Neuronal stem cell (in vitro differentiated cells): ENCODE measurements at regions not wholly inside any gene's neighbourhood (a gene's known extent, or its start where the extent isn't known, plus 50 kb on each side); places are given as distances from the start of the nearest gene placed in this dataset.

Source experiments
- DNase-seq: peaks from one replicate; pipeline ENCODE4 v3.0.0-alpha.2; 2013; ENCODE audit warnings: low spot score
- H2AFZ ChIP-seq: one replicate; pipeline ENCODE4 v1.6.1; 2013; ENCODE audit warnings: mild to moderate bottlenecking, low read length, inconsistent platforms
- H2AK5ac ChIP-seq: 2 replicates; pipeline ENCODE4 v1.6.1; 2013; ENCODE audit warnings: low read depth, mild to moderate bottlenecking, inconsistent platforms, low read length, moderate library complexity, mixed read lengths
- H2BK120ac ChIP-seq: 2 replicates; pipeline ENCODE4 v1.6.1; 2013; ENCODE audit warnings: low read depth, mild to moderate bottlenecking, inconsistent platforms, low read length, moderate library complexity, mixed read lengths
- H2BK12ac ChIP-seq: one replicate; pipeline ENCODE4 v1.6.1; 2013; ENCODE audit warnings: low read length, inconsistent platforms
- H2BK15ac ChIP-seq: 2 replicates; pipeline ENCODE4 v1.6.1; 2013; ENCODE audit warnings: mild to moderate bottlenecking, low read length, inconsistent platforms, mixed read lengths
- H2BK5ac ChIP-seq: one replicate; pipeline ENCODE4 v1.6.1; 2013; ENCODE audit warnings: inconsistent platforms, mild to moderate bottlenecking, low read length, moderate library complexity
- H3K14ac ChIP-seq: one replicate; pipeline ENCODE4 v1.6.1; 2013; ENCODE audit warnings: low read length, inconsistent platforms
- H3K18ac ChIP-seq: 2 replicates; pipeline ENCODE4 v1.6.1; 2013; ENCODE audit warnings: low read length, inconsistent platforms
- H3K23ac ChIP-seq: 2 replicates; pipeline ENCODE4 v1.6.1; 2013; ENCODE audit warnings: low read depth, mild to moderate bottlenecking, mixed read lengths, low read length, inconsistent platforms; ENCODE audit not compliant: poor library complexity
- H3K27ac ChIP-seq: replicated peaks from 3 replicates; pipeline ENCODE4 v1.5.1; 2013; ENCODE audit warnings: low read length, inconsistent platforms
- H3K27me3 ChIP-seq, 3 experiments: 2 replicates each; pipeline ENCODE4 v1.6.1; 2013; ENCODE audit warnings: low read length in 3 of 3, mild to moderate bottlenecking in 2 of 3, inconsistent platforms in 1 of 3, low read depth in 1 of 3, mixed read lengths in 1 of 3, moderate library complexity in 1 of 3; ENCODE audit not compliant: control insufficient read depth in 3 of 3, insufficient read depth in 3 of 3
- H3K36me3 ChIP-seq, 2 donors: replicated peaks in 1 of 2; 2 replicates each; pipeline ENCODE4 v1.6.1; 2013; ENCODE audit warnings: low read length in 2 of 2; ENCODE audit not compliant: control insufficient read depth in 2 of 2, insufficient read depth in 2 of 2
- H3K4ac ChIP-seq: 2 replicates; pipeline ENCODE4 v1.6.1; 2013; ENCODE audit warnings: inconsistent platforms, mild to moderate bottlenecking, low read length, moderate library complexity
- H3K4me1 ChIP-seq, 2 donors: 1 replicate in 1 of 2; 2 replicates in 1 of 2; pipeline ENCODE4 v1.6.1; 2013; ENCODE audit warnings: low read length in 2 of 2, low read depth in 1 of 2; ENCODE audit not compliant: control insufficient read depth in 2 of 2, insufficient read depth in 1 of 2
- H3K4me2 ChIP-seq: one replicate; pipeline ENCODE4 v1.6.1; 2013; ENCODE audit warnings: mild to moderate bottlenecking, low read length, inconsistent platforms; ENCODE audit not compliant: insufficient read depth, poor library complexity, severe bottlenecking
- H3K4me3 ChIP-seq, 2 donors: 2 replicates each; pipeline ENCODE4 v1.5.1; 2013; ENCODE audit warnings: low read length in 2 of 2, mild to moderate bottlenecking in 2 of 2, inconsistent platforms in 1 of 2, moderate library complexity in 1 of 2
- H3K79me1 ChIP-seq: one replicate; pipeline ENCODE4 v1.6.1; 2013; ENCODE audit warnings: low read depth, mild to moderate bottlenecking, inconsistent platforms, low read length, moderate library complexity
- H3K9ac ChIP-seq: one replicate; pipeline ENCODE4 v1.6.1; 2013; ENCODE audit warnings: mild to moderate bottlenecking, low read depth, low read length, inconsistent platforms; ENCODE audit not compliant: poor library complexity
- H3K9me3 ChIP-seq, 2 donors: replicated peaks in 1 of 2; 2 replicates each; pipeline versions ENCODE3 to v1.6.1; 2013; ENCODE audit warnings: low read length in 2 of 2, mild to moderate bottlenecking in 2 of 2, inconsistent platforms in 1 of 2, low read depth in 1 of 2, mixed read lengths in 1 of 2, moderate library complexity in 1 of 2; ENCODE audit not compliant: control insufficient read depth in 2 of 2, insufficient read depth in 1 of 2
- H4K8ac ChIP-seq: one replicate; pipeline ENCODE4 v1.6.1; 2013; ENCODE audit warnings: low read depth, mild to moderate bottlenecking, inconsistent platforms, low read length, moderate library complexity
- H4K91ac ChIP-seq: one replicate; pipeline ENCODE4 v1.6.1; 2013; ENCODE audit warnings: low read length, low read depth, mild to moderate bottlenecking, inconsistent platforms; ENCODE audit not compliant: poor library complexity
- WGBS, 2 donors: extraction: QIAGEN DNeasy Blood & Tissue Kit; methylation state at CpG; one replicate each; pipeline ENCODE4 v1.1.7; 2013; ENCODE audit warnings: missing lambda C conversion rate in 2 of 2, mixed read lengths in 1 of 2; ENCODE audit not compliant: insufficient read length in 2 of 2, insufficient replicate concordance in 1 of 2; ENCODE audit errors: extremely low coverage in 2 of 2; 5-methylcytosine and 5-hydroxymethylcytosine counted together

DNA sequence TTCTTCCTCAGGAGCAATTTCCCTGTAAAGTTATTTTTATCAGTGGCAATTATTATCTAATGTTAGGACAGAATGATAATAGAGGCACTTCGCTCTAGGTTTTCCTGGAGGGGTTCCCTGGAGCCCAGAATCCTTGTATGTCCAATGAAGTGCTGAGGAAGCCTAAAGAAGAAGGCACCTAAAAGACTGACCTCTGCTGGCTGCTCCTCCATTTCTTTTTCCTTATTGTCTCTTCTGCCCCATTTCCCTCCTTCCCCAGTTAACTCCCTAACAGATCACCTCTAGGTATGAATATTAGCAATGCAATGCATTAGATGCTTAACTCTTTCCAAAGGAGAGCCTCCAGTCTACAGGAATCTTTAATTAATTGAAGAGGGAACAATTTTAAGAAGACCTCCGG lies 985.4 kb downstream of the DIAPH3 start:
- H4K8ac ChIP-seq: no peak overlapping the region
- no peaks in the 10 kb centered on the region for H3K27me3 ChIP-seq
- H3K18ac ChIP-seq: no peak overlapping the region
- no peak overlapping the region for H3K4me3 ChIP-seq
- H3K4me2 ChIP-seq: no peak overlapping the region
- H2BK15ac ChIP-seq: no peak overlapping the region
- no peak for DNase-seq
- no peak overlapping the region for H2AK5ac ChIP-seq
- peak overlapping the region; percentile 29 for H2AFZ ChIP-seq
- H2BK12ac ChIP-seq: no peak overlapping the region
- no peak overlapping the region for H3K9ac ChIP-seq
- WGBS, 2 donors: no CpG with 5 or more reads among the region's 2 CpGs
- H3K23ac ChIP-seq: no peak overlapping the region
- H3K4ac ChIP-seq: no peak overlapping the region
- H2BK120ac ChIP-seq: no peak overlapping the region
- H3K36me3 ChIP-seq: no peaks in the 10 kb centered on the region
- no peaks in the 10 kb centered on the region for H3K79me1 ChIP-seq
- H3K4me1 ChIP-seq: no peaks in the 10 kb centered on the region
- H3K9me3 ChIP-seq: no peaks in the 10 kb centered on the region
- H3K14ac ChIP-seq: no peak overlapping the region
- no peak overlapping the region for H4K91ac ChIP-seq
- H2BK5ac ChIP-seq: no peak overlapping the region
- H3K27ac ChIP-seq: no peak overlapping the region

GRCh38 chr13:59182241-59182640 lies 981.5 kb downstream of the DIAPH3 start:
- Histone ChIP-seq H3K4me1 (no peaks in the 10 kb centered on the region), H3K9me3 (no peaks in the 10 kb centered on the region)
- no CpG with 5 or more reads among the region's 4 CpGs for WGBS, 2 donors

DNA sequence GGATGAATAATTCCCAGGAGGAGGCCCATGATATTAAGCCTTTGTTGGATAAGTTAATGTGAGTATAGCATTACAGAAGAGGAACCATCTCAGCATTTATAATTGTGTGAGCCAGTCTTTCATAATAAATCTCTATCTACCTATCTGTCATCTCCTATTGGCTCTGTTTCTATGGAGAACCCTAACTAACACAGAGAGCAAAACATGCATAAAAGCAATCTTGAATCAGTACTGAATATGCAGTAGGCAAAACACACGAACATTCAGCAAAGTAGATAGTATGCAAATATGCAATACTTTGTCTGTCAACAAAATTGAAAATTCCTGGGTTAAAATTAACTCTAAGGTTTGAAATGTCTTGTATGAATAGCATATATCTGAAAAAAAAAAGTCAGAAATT lies 966.3 kb downstream of the DIAPH3 start:
- Histone ChIP-seq H2BK15ac (no peak overlapping the region), H2BK12ac (no peak overlapping the region)
- WGBS, 2 donors: no CpG with 5 or more reads among the region's 1 CpG

More at GRCh38 chr13:59182241-59182640, 981.5 kb downstream of the DIAPH3 start:
- no peak overlapping the region for H2AFZ ChIP-seq
- no peak overlapping the region for H2BK12ac ChIP-seq
- no peak overlapping the region for H3K9ac ChIP-seq
- no peaks in the 10 kb centered on the region for H3K27me3 ChIP-seq
- no peak overlapping the region for H3K14ac ChIP-seq
- H3K4me2 ChIP-seq: no peak overlapping the region
- no peaks in the 10 kb centered on the region for H3K79me1 ChIP-seq
- no peak overlapping the region for H4K8ac ChIP-seq
- no peak overlapping the region for H3K18ac ChIP-seq
- no peak overlapping the region for H3K27ac ChIP-seq
- no peak overlapping the region for H4K91ac ChIP-seq
- H3K36me3 ChIP-seq: no peaks in the 10 kb centered on the region
- H2BK5ac ChIP-seq: no peak overlapping the region
- H2BK120ac ChIP-seq: no peak overlapping the region
- H2BK15ac ChIP-seq: no peak overlapping the region
- DNase-seq: no peak
- no peak overlapping the region for H3K4ac ChIP-seq
- H2AK5ac ChIP-seq: no peak overlapping the region
- H3K4me3 ChIP-seq: no peak overlapping the region
- H3K23ac ChIP-seq: no peak overlapping the region

DNA sequence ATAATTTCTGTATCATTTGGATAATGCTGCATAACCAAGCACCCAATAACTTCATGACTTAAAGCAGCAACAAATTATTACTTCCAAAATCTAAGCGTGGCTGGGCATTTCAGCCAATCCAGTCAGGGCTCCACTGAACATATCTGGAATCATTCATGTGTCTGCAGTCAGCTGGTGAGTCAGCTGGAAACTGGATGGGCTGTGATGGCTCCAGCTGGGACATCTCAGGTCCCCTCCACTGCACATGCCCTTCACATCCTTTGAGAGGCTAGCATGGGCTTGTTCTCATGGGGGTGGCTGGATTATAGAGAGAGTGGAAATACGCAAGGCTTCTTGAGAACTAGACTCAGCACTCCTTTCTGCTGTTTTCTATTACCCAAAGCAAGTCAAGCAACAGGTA lies 961.9 kb downstream of the DIAPH3 start:
- no peak overlapping the region for H3K9ac ChIP-seq
- H3K23ac ChIP-seq: no peak overlapping the region
- H3K18ac ChIP-seq: no peak overlapping the region
- H2BK120ac ChIP-seq: no peak overlapping the region
- H3K9me3 ChIP-seq: peaks cover 0 to 1% of the 10 kb centered on the region in 2 donors
- no peak overlapping the region for H4K8ac ChIP-seq
- no peak overlapping the region for H2BK12ac ChIP-seq
- no CpG with 5 or more reads among the region's 2 CpGs for WGBS, 2 donors
- no peak overlapping the region for H3K4ac ChIP-seq
- no peaks in the 10 kb centered on the region for H3K36me3 ChIP-seq
- no peaks in the 10 kb centered on the region for H3K27me3 ChIP-seq
- no peak overlapping the region for H3K27ac ChIP-seq
- no peak overlapping the region for H4K91ac ChIP-seq
- H2AFZ ChIP-seq: peak overlapping the region; percentile 7
- no peak overlapping the region for H3K4me3 ChIP-seq
- no peak overlapping the region for H3K14ac ChIP-seq
- no peaks in the 10 kb centered on the region for H3K4me1 ChIP-seq
- no peak for DNase-seq
- no peak overlapping the region for H2BK15ac ChIP-seq
- H2BK5ac ChIP-seq: no peak overlapping the region
- H3K79me1 ChIP-seq: no peaks in the 10 kb centered on the region
- no peak overlapping the region for H3K4me2 ChIP-seq
- no peak overlapping the region for H2AK5ac ChIP-seq

More for the DNA sequence above, 966.3 kb downstream of the DIAPH3 start:
- no peak overlapping the region for H2AFZ ChIP-seq
- H4K91ac ChIP-seq: no peak overlapping the region
- H3K4me3 ChIP-seq: no peak overlapping the region
- no peak overlapping the region for H2BK120ac ChIP-seq
- H3K14ac ChIP-seq: no peak overlapping the region
- H3K4me2 ChIP-seq: no peak overlapping the region
- H3K27me3 ChIP-seq: no peaks in the 10 kb centered on the region
- no peak overlapping the region for H3K4ac ChIP-seq
- no peaks in the 10 kb centered on the region for H3K4me1 ChIP-seq
- H3K27ac ChIP-seq: no peak overlapping the region
- no peak for DNase-seq
- H3K18ac ChIP-seq: no peak overlapping the region
- H3K23ac ChIP-seq: no peak overlapping the region
- H2BK5ac ChIP-seq: no peak overlapping the region
- H3K9ac ChIP-seq: no peak overlapping the region
- peaks cover 0 to 1% of the 10 kb centered on the region in 2 donors for H3K9me3 ChIP-seq
- no peaks in the 10 kb centered on the region for H3K79me1 ChIP-seq
- no peak overlapping the region for H4K8ac ChIP-seq
- no peaks in the 10 kb centered on the region for H3K36me3 ChIP-seq
- no peak overlapping the region for H2AK5ac ChIP-seq
